ENCODE measurements at regions not wholly inside any gene's neighbourhood (a gene's known extent, or its start where the extent isn't known, plus 50 kb on each side); places are given as distances from the start of the nearest gene placed in this dataset.

DNA sequence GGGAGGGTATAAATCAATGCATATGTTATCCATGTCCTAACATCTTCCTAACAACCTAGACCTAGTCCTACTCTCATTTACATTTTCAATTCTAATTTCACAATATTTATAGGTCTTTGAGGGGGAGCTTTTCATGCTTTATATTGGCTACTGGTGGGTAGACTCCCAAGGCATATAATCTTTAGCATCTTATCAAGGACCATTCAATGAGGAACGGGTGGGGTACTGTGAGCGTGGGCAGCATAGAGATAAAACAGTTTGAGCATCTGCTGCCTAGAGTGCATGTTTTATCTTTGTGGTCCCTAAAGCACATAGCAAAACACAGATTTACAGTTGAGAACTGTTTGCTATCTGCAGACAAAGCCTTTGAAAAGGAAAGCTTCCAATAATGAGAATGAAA is 427.6 kb upstream of the WWC1 start:
- no peak for DNase-seq (ENCODE audit: low spot score)

DNA sequence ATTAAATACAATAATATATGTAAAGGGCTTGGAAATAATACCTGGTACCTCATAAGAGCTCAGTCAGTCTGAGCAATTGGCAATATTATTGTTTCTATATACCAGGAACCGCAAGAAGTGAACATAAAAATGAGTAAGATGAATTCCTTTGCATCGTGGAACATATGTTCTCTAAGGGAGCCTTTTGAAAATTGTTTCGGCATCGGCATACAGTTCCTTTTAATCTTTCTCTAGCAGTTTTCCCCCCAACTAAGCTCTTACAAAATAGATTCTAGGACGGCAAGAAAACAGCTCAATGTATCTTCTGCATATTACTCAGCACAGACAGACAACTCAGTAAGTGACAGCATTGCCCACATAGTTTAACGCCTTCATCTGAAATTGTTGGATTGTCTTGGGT is 426.6 kb upstream of the WWC1 start:
- DNase-seq (ENCODE audit: low spot score): no peak

DNA sequence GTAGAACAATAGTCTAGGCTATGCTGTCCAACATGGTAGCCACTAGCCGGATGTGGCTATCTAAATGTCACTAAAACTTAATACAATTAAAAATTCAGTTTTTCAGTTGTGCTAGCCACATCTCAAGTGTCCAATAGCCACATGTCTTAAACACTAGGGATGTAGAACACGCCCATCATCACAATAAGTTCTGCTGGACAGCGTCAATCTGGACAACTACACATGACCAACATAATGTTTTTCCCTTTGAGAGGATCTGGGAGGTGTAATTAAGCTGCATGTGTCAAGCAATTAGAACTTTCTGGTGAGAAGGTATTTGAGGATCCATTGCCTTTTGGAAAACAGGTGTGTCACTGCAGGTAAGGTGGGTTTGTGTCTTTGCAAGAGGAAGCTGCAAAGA is 424.6 kb upstream of the WWC1 start:
- DNase-seq (ENCODE audit: low spot score): no peak

DNA sequence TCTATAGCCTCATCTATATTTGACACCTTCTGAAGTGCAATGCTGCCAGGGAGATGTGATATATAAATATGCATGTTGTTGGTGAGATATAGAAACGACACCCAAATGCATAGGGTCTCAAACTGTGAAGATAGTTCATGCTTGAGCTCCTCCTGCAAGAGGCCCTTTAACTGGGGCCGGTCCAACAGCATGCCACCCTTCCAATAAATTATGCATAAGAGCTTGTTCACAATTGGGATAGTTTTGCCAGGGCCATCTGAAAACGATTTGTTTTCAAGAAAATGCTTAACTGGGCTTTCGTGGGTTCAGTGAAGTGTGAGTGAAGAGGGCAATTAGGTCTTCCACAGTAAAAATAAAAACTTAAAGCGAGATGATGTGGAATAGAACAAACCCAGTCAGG is 424.2 kb upstream of the WWC1 start:
- no peak for DNase-seq (ENCODE audit: low spot score)

DNA sequence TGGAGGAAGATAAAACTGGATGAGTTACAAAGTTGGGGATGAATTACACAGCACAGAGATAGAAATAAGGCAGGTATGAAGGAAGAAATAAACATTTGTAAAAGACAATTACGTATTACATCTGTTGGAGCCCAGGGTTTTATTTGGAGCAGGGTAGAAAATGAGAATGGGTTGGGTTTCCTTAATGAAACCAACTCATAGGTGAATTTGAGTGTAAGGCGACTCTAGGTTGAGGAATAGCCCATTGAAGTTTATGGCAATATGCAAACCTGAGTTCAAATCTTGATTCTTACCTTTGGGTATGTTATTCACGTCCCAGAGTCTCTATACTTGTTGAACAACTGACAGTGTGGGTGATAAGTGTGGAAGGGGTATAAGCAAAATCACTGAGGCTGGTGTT is 422.3 kb upstream of the WWC1 start:
- no peak for DNase-seq (ENCODE audit: low spot score)

DNA sequence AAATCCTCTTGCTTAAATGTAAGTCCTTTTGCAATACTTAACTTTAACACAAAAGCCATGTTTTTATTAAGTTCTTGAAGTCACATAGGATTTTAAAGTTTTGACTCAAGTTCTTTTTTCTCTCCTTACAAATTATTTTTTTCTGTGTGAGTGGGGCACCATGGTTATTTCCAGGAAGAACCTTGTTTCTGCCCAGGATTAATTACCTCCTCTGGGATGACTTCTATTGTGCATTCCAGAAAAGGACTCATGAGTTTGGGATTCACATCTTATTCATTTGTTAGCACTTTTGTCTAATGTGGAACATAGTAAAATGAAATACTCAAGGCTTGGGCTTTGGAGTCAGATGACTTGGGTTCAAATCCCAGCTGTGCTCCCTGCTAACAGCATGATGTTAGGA is 421.4 kb upstream of the WWC1 start:
- no peak for DNase-seq (ENCODE audit: low spot score)

DNA sequence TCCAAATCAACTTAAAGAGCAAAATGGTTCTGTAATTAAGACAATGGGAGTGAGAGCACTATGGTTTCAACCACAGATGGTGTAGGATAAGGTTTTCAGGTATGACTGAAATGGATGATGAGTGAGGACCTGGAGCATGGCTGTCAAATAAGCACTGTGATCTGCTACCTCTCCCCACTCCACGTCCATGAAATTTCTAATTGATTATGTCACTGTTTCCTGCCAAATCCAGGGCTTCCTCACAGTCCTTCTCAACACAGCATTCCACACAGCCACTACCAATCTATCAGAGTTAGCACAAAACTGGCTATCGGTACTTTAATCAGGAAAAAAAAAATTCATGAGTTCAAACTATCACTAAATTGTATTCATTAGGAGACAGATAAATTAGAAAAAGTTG is 420.4 kb upstream of the WWC1 start:
- DNase-seq (ENCODE audit: low spot score): no peak

DNA sequence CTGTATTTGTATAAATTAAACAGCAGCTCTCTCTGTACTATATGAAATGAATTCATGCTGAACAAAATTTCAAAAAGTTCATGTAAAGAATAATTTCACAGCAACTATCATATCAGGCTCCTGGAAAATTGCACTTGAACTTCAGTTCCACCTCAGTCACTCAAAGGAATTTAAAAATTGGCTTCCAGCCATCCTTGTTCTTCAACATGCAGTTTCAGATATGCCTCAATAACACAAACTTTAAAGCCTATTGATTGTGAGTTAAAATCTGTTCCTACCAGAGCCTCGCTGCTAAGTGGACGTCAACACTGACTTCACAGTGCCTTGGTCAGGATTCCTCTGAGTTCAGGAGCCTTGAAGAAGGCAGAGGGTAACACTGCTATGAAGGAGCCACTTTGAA is 418.7 kb upstream of the WWC1 start:
- DNase-seq (ENCODE audit: low spot score): no peak

DNA sequence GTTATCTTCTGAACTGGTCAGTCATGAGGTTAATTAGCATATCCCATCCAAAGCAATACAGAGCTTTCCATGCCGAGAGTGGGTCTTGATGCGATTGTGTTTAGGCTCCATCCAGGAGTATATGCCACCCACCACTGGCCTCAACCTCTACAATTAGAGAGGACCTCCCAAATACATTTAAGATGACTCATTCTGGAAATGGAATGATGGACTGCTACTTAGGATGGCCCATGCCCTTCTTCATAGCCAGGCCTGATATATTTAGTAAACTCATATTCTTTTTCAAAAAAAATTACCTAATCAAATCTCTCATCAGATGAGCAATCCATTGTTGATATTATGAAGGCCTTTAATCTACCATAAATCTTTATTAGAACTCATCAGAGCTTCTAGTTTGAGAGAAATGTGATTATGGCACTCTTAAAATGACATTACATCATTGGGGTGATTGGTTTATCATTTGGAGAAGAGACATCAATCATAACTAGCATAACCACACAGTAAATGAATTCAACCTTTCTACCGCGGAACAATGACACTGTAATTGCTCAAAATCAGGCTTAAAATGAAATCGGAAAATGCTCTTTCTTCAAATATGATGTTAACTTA is 414.2 kb upstream of the WWC1 start:
- DNase-seq (ENCODE audit: low spot score): no peak

DNA sequence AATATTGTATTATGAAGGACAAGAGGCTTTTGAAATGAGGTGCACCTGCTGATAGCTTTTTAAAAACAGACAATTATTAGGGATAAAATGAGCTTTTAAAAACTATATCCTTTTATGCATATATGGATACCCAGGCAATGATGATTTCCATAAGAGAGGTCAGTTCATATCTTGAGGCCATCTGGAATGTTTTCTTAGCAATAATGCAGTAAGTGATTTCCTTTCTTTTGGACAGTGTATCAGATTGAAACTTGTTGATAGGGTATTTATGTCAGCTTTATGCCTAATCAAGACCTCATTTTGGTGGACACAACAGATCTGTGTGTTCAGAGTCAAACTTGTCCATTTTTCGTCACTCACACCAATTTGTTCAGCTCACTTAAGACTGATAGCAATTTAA is 413.5 kb upstream of the WWC1 start:
- DNase-seq (ENCODE audit: low spot score): no peak

DNA sequence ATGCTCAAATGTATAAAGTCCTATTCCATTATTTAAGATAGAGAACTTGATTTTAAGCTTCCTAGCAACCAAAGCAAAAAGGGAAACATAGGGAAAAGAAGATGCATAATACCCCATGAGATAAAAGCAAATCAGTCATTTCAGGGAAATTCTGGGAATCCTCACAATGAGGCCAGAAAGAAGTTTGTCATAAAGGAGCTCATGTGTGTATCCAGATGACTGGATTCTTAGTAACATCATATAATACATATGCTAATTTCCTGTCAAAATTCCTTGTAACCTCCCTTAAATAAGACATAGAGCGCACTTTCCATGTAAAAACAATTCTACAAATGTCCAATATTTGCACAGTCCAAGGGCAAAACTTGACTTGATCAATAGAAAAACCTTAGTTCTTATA is 411.0 kb upstream of the WWC1 start:
- DNase-seq (ENCODE audit: low spot score): no peak

DNA sequence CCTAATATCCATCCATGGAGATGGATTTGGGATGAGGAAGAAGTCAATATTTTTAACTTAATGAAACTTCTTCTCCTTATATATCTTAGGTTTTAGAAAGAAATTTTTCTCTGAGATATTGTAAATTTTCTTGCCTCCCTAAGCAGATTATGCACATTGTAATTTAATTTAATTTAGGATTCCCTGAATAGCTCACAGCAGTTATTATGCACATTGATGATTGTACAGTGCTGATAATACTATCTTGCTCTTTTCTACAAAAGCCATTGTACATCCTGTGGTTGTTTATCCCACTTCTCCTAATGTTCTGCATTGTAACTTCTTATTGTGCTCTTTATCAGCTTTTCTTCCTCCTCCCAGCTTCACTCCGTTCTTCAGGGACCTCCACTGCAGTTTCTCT is 410.4 kb upstream of the WWC1 start:
- DNase-seq (ENCODE audit: low spot score): no peak

DNA sequence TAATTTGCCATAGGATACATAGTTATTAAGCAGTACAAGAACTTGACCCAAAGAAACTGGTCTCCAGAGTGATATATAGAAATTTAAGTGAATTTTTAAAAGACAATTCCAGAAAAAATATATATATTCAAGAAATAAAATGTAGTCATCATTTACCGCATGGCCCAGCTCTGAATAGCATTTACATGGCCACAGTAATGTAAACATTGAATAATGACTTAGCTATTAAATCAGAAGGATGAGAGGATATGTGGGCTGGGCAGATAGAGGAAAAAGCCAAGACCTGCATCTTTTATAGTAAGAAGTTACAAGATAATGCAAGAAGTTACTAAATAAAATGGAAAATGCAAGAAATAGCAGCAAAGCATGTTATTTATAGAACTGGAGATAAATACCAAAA is 405.2 kb upstream of the WWC1 start:
- DNase-seq (ENCODE audit: low spot score): no peak

DNA sequence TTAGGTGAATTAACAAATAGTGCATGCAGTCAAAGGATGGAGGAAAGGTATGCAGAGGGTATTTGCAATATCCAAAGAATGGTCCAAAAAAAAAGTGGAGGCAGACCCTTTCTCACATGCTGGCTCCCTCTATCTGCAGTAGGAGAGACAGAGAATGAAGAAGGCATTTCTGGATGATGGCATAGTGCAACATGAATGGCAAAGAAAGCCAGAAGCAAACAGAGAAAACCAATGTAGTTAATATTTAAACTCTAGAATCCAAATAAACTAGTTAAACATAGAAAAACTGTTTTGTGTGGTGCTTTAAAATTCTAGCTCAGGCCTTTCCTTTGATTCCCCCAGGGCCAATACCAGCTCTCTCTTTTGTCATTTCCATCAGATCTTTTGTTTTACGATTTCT is 403.1 kb upstream of the WWC1 start:
- DNase-seq (ENCODE audit: low spot score): no peak

DNA sequence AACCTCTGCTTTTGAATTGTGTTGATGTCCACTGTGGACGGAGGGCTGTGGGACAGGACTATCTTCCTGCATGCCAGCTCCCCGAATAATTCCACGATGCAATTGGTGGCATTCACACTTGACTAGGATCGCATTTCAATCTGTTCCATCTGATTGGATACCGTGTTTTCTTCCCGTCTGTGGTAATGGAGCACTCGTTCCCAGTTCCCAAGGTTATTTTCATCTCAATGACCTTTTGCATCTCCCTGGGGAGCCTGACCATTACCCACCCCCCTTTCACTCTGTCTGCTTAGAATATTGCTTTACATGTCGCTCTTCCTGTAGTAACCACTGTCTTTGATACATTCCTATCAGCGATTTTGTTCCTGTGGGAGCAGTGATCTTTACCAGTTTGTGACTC is 402.2 kb upstream of the WWC1 start:
- DNase-seq (ENCODE audit: low spot score): no peak

DNA sequence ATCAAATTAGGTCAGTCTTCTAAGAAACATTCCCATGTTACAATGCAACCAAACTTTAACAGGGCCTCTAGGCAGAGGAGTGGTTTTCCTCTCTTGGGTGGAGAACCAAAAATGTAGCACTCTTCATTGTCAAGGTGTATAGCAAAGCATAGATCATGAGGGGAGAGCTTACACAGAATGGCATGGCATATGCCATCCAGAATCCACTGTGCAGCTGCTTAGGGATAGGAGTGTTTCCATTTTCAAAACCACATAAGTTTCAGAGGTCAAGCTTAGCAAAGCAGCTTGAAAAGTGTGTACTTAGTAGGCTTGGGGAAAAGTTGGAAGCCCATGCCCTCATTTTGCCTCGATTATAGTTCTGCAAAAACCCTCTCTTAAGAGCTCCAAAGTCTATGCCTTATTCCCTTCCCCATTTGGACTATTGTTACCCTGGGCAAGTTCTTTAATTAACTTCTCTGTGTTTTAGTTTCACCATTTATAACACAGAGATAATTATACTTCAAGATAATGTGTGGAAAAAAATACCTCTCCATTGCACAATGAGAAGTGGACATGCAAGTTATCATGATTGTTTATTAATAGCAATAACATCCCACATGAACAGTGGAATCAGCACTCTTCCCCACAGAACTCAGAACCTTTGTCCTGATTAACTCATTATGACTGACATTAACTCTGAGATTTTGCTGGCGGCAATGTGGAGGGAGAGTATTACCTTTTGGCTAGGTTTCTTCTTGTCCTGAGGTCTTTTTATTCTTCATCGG is 398.9 kb upstream of the WWC1 start:
- no peak for DNase-seq (ENCODE audit: low spot score)

DNA sequence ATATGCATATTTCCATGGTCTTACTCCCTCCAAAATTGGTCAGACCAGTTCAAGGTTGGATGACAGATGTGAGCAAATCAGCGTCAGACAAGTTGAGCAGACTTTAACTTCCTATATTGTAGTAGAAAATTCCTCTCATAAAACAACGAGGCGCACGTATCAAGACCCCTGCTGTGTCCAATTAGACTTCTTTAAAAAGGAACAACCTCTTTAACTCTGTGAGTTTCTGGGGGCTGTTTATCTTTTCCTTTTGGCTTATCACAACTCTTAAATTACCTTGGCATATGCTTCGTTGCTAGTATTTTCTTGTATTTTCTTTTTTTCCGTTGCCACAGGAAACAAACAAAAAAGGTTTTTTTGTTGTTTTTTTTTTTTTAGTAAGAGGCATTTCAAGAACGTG is 398.2 kb upstream of the WWC1 start:
- DNase-seq (ENCODE audit: low spot score): no peak

DNA sequence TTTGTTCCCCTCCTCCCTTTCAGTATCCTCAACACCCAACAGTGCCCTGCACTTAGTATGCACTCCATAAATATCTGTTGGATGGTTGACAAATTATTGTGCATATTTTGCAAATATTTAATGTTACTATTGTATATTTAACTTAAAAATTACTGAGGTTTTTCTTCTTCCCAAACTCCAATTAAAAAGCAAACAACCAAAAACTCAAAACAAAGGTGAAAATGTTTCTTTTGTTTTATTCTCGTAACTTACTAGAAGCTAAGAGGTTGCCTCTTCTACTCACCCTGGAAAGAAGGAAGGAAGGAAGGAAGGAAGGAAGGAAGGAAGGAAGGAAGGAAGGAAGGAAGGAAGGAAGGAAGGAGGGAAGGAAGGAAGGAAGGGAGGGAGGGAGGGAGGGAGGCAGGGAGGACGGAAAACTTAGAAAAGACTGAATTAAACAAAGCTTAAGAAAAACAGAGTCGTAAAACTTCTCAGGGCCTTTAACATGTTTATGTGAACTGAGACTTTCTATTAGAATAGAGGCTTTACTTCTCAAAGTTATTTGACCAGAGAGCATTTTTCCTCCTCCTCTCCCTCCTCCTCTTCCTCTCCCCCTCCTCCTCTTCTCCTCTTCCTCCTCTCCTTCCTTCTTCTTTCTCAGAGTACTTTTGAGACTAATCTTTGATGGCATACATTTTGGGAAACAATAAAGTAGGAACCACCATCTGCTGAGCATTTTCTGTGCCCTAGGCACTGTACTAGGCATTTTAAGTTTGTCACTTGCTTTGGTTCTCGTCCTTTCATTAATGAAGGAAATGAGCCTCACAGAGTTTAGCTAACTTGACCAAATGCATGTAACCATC is 396.6 kb upstream of the WWC1 start:
- no peak for DNase-seq (ENCODE audit: low spot score)

DNA sequence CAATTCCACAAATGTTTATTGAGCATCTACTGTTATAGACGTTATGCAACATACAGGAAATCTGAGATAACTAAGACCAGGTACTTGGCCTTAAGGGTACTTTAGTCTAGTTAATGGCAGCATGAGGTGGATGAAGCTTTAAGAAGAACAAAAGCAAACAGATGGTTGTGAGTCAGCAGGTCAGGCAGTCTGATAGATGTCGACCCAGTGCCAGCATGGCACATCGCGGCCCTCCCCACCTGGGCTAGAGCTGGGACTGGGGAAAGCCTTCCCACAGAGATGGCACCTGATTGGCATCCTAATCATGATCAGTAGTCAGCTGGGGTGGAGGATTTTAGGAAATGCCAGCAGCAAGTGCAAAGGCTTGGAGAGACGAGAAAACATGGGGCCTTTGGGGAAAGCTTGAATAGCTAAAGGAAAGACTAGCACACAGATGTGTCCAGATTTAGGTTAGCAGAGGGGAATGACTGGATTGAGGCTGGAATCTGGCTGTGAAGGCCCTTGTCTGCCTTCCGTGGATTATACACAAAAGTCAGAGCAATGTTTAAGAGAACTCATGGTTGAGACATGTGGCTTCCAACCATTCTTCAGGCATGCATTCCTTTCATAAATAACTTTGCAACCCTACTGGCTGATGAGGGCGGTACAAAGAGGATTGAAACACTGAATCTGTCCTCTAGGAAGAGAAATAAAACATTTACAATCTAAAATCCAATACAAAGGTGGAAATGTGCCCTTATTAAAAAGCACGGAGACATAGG is 395.4 kb upstream of the WWC1 start:
- no peak for DNase-seq (ENCODE audit: low spot score)

DNA sequence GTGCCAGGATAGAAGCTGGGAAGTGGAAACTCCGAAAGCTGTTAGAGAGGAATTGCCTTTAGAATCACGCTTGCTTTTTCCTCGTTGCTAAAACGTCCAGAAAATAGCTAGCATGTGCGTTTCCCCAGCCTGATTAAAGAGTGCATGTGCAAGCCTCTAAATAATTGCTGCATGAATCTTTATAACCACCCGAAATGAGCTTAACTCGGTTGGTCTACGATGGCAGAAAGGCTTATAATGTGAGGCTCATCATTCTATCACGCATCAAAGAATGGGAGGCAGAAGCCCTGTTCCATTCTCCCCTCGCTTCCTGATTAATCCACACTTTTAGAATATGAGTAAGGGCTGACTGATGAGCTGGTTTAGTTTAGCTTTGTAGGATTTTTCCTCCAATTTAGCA is 394.6 kb upstream of the WWC1 start:
- no peak for DNase-seq (ENCODE audit: low spot score)

DNA sequence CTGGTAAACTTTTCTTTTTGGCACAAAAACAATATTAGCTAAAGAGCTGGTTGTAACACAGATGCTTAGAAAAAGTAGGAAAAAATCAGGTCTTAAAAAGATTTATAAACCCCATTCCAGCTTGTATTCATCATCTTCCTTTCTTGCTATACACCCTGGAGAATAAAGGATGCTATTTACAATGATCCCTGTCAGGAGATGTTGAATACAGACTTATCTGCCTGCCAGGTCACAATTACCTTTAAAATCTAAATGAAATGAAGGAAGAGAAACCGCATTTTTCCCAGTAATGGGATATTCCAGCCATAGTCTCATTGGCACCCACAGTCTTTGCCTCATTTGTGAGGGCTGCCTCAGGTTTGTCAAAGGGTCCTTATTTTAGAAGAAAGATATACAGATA is 394.1 kb upstream of the WWC1 start:
- no peak for DNase-seq (ENCODE audit: low spot score)

DNA sequence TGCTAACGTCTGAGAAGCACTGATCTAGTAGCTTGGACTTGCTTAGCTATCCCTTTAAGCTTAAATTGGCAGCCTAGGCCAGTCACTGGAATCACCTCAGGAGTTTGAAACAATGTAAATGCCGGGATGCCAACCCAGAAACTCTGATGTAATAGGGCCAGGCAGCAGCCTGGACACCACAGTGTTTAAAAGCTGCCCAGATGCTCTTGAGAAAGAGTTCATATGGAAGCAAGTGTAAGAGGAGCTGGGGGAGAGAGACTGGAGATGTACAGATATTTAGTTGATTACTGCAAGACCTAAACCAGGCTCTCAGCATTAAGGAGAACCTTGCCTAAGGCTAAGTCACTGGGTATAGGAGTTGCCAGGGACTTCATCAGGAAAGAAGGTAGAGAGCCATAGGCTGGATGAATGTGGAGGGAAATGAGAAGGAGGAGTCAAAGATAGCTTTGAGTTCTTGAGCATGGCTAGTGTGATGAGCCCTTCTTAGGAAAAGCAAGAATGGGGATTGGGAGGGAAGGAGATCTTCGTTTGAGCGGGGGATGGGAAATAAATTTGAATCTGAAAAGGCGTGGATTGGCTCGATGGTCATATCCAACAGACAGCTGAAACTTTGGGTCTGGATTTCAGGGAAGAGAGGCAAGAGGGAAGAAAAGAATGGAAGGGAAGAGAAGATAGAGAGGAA is 392.9 kb upstream of the WWC1 start:
- no peak for DNase-seq (ENCODE audit: low spot score)

All from CD4-positive, alpha-beta T cell treated with Interleukin-2 at 100 ng/mL for 4 hours (primary cell).